Gastrocnemius medialis (tissue), 4 donors: ENCODE measurements at regions not wholly inside any gene's neighbourhood (a gene's known extent, or its start where the extent isn't known, plus 50 kb on each side); places are given as distances from the start of the nearest gene placed in this dataset.

Experiments used
- ATAC-seq, 2 donors: fragments of 150-250 bp; one replicate each; pipeline ENCODE4 v1.9.1; 2016
- DNase-seq, 2 donors: peaks; one replicate each; pipeline ENCODE4 v3.0.0-alpha.2; 2019
- H3K27ac ChIP-seq, 4 donors: fragments of 200-600 bp; sonication (generic); 1 replicate in 1 of 4; 2 replicates in 3 of 4; pipeline ENCODE4 v1.5.1; 2016 to 2018; ENCODE audit warnings: mild to moderate bottlenecking in 2 of 4, moderate library complexity in 1 of 4
- H3K27me3 ChIP-seq, 3 donors: fragments of 200-600 bp; sonication (generic) in 2 of 3; 1 replicate in 1 of 3; 2 replicates in 2 of 3; pipeline versions ENCODE4 v1.5.1 to v1.6.0; 2016 to 2019; ENCODE audit warnings: mild to moderate bottlenecking in 1 of 3, moderate library complexity in 1 of 3
- H3K36me3 ChIP-seq, 2 donors: fragments of 200-600 bp; sonication (generic) in 1 of 2; one replicate each; pipeline ENCODE4 v1.5.1; 2017 to 2018
- H3K4me1 ChIP-seq, 2 donors: fragments of 200-600 bp; sonication (generic) in 1 of 2; one replicate each; pipeline ENCODE4 v1.5.1; 2016 to 2017; ENCODE audit warnings: mild to moderate bottlenecking in 2 of 2
- H3K4me3 ChIP-seq, 4 donors: fragments of 200-600 bp; sonication (generic) in 3 of 4; 1 replicate in 1 of 4; 2 replicates in 3 of 4; pipeline ENCODE4 v1.5.1; 2016 to 2019; ENCODE audit warnings: mild to moderate bottlenecking in 2 of 4
- H3K9me3 ChIP-seq, 3 donors: fragments of 200-600 bp; sonication (generic) in 2 of 3; 1 replicate in 1 of 3; 2 replicates in 2 of 3; pipeline ENCODE4 v1.5.1; 2016 to 2019
- POLR2A ChIP-seq, 2 donors: fragments of 450-650 bp; IDR thresholded peaks; one replicate each; pipeline ENCODE4 v1.6.1; 2017; ENCODE audit warnings: antibody characterized with exemption in 2 of 2, mild to moderate bottlenecking in 2 of 2, moderate library complexity in 2 of 2
- in situ Hi-C, 4 donors: fragments of 200-750 bp; cut with MboI; loops; one replicate each; pipeline versions ENCODE4 v1.15.0 to v1.8.0; 2017; ENCODE audit warnings: low sequenced_read_pairs in 4 of 4
- intact Hi-C: fragments of 100-400 bp; cut with DNase I; formaldehyde crosslinking; loops from one replicate; pipeline ENCODE4 v1.15.1; 2023; ENCODE audit warnings: low total_unique reads
- TF ChIP-seq, protein P1 (sequence below), 5 experiments: fragments of 450-650 bp in 3 of 5; fragments of 200-600 bp in 2 of 5; sonication (generic) in 2 of 5; IDR thresholded peaks in 4 of 5; conservative IDR thresholded peaks in 1 of 5; 1 replicate in 4 of 5; 2 replicates in 1 of 5; pipeline ENCODE4 v1.5.1; 2016 to 2019; ENCODE audit warnings: antibody characterized with exemption in 5 of 5, mild to moderate bottlenecking in 3 of 5, moderate library complexity in 3 of 5

DNA sequence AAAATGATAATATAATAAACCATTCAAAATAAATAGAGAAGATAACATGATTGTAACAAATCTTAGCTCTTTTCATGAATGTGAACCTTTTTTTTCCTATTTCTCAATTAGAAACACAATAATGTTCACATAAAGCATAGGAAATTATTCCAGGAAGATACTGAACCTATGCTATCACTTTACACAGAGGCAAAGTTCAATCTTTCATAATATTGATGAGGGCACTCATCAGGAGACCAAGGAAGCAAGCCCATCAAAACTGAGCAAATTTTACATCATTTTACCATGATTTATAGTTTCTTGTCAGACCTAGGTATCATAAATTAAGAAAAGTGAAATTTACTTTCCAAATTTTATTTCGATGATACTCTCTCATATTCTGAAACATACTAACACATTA is 938.5 kb downstream of the TBC1D32 start:
- in situ Hi-C loops (no loop called here), intact Hi-C loops (no loop called here)
- DNase-seq (no peak), ATAC-seq (no peak)
- Histone ChIP-seq H3K9me3 (peaks cover 0 to 6% (median 0%) of the 10 kb centered on the region in 3 donors), H3K4me1 (no peaks in the 10 kb centered on the region), H3K27me3 (no peaks in the 10 kb centered on the region), H3K4me3 (no peak overlapping the region), H3K27ac (no peak overlapping the region), H3K36me3 (no peaks in the 10 kb centered on the region)
- TF ChIP-seq, protein P1, sequence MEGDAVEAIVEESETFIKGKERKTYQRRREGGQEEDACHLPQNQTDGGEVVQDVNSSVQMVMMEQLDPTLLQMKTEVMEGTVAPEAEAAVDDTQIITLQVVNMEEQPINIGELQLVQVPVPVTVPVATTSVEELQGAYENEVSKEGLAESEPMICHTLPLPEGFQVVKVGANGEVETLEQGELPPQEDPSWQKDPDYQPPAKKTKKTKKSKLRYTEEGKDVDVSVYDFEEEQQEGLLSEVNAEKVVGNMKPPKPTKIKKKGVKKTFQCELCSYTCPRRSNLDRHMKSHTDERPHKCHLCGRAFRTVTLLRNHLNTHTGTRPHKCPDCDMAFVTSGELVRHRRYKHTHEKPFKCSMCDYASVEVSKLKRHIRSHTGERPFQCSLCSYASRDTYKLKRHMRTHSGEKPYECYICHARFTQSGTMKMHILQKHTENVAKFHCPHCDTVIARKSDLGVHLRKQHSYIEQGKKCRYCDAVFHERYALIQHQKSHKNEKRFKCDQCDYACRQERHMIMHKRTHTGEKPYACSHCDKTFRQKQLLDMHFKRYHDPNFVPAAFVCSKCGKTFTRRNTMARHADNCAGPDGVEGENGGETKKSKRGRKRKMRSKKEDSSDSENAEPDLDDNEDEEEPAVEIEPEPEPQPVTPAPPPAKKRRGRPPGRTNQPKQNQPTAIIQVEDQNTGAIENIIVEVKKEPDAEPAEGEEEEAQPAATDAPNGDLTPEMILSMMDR (IDR thresholded peaks at IDR 0.05 in 4 of 5, conservative IDR thresholded peaks at IDR 0.05 in 1 of 5): no peak
- no peak for TF ChIP-seq POLR2A (IDR thresholded peaks at IDR 0.05)

DNA sequence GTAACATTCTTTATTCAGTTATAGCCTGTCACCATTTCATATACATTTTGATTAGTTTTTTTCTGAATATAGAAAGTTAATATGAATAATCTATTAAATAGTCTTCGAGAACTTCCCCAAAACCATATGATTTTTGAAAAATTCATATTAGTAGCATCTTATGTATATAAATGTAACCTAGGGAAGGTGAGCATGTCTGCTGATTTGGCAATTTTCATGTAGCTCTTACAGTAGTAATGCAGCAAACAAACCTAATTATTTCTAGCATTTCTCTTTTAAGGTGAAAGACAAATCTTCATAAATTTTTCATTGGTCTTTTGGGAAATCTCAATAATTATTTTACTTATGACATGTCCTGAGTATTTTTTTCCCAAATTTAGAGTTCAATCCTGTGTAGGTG is 939.0 kb downstream of the TBC1D32 start:
- TF ChIP-seq POLR2A (IDR thresholded peaks at IDR 0.05): no peak
- TF ChIP-seq, protein P1 (IDR thresholded peaks at IDR 0.05 in 4 of 5, conservative IDR thresholded peaks at IDR 0.05 in 1 of 5): no peak
- Histone ChIP-seq H3K9me3 (peaks cover 0 to 6% (median 0%) of the 10 kb centered on the region in 3 donors), H3K36me3 (no peaks in the 10 kb centered on the region), H3K27ac (no peak overlapping the region), H3K4me1 (no peaks in the 10 kb centered on the region), H3K4me3 (no peak overlapping the region), H3K27me3 (no peaks in the 10 kb centered on the region)
- intact Hi-C loops (no loop called here), in situ Hi-C loops (no loop called here)
- DNase-seq (no peak), ATAC-seq (no peak)

DNA sequence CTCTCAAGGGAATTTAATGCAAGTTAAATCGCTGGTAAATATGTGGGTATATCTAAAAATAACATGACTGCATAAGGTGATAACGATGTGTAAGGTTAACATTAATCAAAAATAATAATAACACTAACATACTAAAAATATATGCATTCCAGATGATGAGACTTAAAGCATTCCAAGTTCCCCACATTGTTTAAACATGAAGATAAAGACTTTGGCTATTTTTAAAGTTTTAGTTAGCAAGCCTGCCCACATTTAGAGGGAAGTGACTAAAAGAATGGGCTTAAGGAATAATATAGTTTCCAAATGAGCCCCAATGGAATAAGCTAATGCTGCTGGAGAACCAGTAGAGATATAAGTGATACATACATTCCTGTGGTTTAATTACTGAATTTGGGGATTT is 941.3 kb downstream of the TBC1D32 start:
- Histone ChIP-seq H3K27me3 (no peaks in the 10 kb centered on the region), H3K36me3 (no peaks in the 10 kb centered on the region), H3K27ac (no peak overlapping the region), H3K4me3 (no peak overlapping the region), H3K4me1 (no peaks in the 10 kb centered on the region), H3K9me3 (peaks cover 0 to 3% (median 0%) of the 10 kb centered on the region in 3 donors)
- intact Hi-C loops: no loop called here
- in situ Hi-C loops: no loop called here
- DNase-seq (no peak), ATAC-seq (no peak)
- no peak for TF ChIP-seq POLR2A (IDR thresholded peaks at IDR 0.05)
- TF ChIP-seq, protein P1 (IDR thresholded peaks at IDR 0.05 in 4 of 5, conservative IDR thresholded peaks at IDR 0.05 in 1 of 5): no peak

DNA sequence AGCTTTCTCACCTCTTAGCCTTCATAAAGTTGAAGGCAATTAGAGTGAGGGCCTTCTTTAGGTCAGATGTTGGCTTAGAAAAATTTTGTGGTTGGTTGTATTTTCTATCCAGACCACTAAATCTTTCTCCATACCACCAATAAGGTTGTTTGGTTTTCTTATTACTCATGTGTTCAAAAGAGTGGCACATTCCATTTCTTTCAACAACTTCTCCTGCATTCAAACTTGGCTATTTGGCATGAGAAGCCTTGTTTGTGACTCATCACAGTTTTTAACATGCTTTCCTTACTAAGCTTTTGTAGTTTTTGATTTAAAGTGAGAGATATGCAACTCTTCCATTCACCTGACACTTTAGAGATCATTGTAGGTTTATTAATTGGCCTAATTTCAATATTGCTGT is 949.6 kb downstream of the TBC1D32 start:
- TF ChIP-seq, protein P1 (IDR thresholded peaks at IDR 0.05 in 4 of 5, conservative IDR thresholded peaks at IDR 0.05 in 1 of 5): no peak
- TF ChIP-seq POLR2A (IDR thresholded peaks at IDR 0.05): no peak
- no peak for ATAC-seq
- no peak overlapping the region for H3K27ac ChIP-seq
- DNase-seq: no peak
- no peak overlapping the region for H3K4me3 ChIP-seq
- intact Hi-C loops: no loop called here
- H3K4me1 ChIP-seq: no peaks in the 10 kb centered on the region
- no peaks in the 10 kb centered on the region for H3K9me3 ChIP-seq
- H3K36me3 ChIP-seq: no peaks in the 10 kb centered on the region
- in situ Hi-C loops: no loop called here
- H3K27me3 ChIP-seq: no peaks in the 10 kb centered on the region

DNA sequence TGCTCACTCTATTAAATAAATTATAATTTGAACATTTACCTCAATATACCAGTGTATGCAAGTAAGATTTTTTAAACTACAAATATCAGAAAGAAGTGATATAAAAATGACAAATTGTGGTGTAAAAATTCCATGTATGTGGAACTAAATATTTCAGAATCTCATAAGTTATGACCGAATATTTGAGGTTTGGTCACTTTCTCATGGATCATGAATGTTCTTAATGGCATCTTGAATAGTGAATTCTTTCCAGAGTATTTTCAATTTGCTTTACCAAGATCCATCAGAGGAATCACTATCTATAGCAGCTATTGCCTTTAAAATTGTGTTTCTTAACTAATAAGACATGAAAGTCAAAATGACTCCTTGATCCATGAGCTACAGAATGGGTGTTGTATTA is 950.6 kb downstream of the TBC1D32 start:
- Histone ChIP-seq H3K27me3 (no peaks in the 10 kb centered on the region), H3K4me3 (no peak overlapping the region), H3K4me1 (no peaks in the 10 kb centered on the region), H3K27ac (no peak overlapping the region), H3K36me3 (no peaks in the 10 kb centered on the region), H3K9me3 (no peaks in the 10 kb centered on the region)
- in situ Hi-C loops (no loop called here), intact Hi-C loops (no loop called here)
- no peak for DNase-seq
- ATAC-seq: no peak
- TF ChIP-seq, protein P1 (IDR thresholded peaks at IDR 0.05 in 4 of 5, conservative IDR thresholded peaks at IDR 0.05 in 1 of 5): no peak
- no peak for TF ChIP-seq POLR2A (IDR thresholded peaks at IDR 0.05)
